ENCODE measurements at regions not wholly inside any gene's neighbourhood (a gene's known extent, or its start where the extent isn't known, plus 50 kb on each side); places are given as distances from the start of the nearest gene placed in this dataset.

DNA sequence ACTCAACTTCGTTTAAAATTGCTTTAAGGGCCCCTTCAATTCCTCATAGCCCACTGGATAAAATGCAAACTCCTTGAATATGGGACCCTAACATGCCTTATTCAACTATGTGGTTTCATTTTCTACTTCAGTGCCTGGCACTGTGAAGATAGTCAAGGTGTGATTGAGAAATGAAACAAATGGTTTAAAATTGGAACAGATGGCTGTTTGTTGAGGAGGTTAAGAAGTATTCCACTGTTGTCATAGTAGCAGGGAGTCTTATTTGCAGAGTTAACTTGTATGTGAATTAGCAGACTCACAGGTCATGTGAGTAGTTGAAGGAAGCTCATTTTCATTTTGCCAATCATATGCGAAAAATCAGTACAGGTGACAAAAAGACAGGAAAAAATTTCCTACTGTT lies 593.3 kb downstream of the KCTD8 start:
- no peak for DNase-seq (ENCODE audit: insufficient read length, low spot score)
- FAIRE-seq = no peak
- TF ChIP-seq CTCF (IDR thresholded peaks at IDR 0.05; ENCODE audit: insufficient read depth, missing control alignments) = no peak

GRCh38 chr4:43864616-43865146 lies 583.9 kb downstream of the KCTD8 start:
- DNase-seq (ENCODE audit: insufficient read length, low spot score) = no peak
- TF ChIP-seq CTCF (IDR thresholded peaks at IDR 0.05; ENCODE audit: insufficient read depth, missing control alignments) = no peak
- FAIRE-seq = no peak

DNA sequence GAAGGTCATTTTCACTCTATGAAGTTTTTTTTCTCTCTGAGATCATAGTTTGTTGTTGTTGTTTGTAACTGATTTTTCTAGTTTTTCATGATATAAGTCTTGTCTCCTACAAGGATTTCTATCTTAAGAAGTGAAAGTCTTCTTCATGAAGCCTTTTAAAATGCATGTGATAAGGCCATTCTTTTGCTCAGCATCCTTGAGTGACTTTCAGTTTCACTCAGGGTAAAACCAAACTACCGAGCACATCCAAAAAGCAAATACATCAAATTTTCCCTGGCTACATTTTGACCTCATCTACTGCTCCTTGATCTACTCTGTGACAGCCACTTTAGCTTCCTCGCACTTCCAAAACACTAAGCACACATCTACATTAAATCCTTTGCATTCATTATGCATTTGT lies 580.7 kb downstream of the KCTD8 start:
- FAIRE-seq (no peak), DNase-seq (ENCODE audit: insufficient read length, low spot score) (no peak)
- no peak for TF ChIP-seq CTCF (IDR thresholded peaks at IDR 0.05; ENCODE audit: insufficient read depth, missing control alignments)

DNA sequence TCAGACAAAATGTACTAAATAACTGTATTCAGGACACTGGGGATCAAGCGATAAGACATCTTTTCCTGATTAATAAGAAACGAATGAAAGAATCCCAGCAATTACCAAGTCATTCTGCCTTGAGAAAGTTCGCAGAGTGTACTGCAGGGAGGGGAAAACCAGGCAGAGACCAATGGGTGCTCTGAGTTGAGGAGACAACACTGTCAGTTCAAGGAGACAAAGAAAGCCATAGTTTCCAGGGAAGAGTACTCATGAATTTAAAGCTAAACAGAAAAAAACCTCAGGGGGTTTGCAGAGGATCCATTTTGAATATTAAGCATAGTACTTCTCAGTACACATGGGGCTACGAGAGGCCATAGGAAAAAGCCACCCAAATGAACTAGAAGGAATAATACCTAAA lies 573.0 kb downstream of the KCTD8 start:
- FAIRE-seq (no peak), DNase-seq (ENCODE audit: insufficient read length, low spot score) (no peak)
- no peak for TF ChIP-seq CTCF (IDR thresholded peaks at IDR 0.05; ENCODE audit: insufficient read depth, missing control alignments)

DNA sequence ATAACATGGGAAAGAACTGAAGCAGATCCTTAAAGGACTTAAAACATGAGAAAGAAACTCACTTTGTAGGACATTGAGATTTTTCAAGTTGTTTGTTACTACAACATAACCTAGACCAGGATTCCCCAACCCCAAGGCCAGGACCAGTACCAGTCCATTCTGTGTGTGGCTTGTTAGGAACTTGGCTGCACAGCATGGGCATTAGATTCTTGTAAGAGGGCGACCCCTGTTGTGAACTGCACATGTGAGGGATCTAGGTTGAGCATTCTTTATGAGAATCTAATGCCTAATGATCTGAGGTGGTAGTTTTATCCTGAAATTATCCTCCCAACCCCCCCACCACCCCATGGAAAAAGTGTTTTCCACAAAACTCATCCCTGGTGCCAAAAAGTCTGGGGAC lies 566.1 kb downstream of the KCTD8 start:
- DNase-seq (ENCODE audit: insufficient read length, low spot score) (no peak), FAIRE-seq (no peak)
- no peak for TF ChIP-seq CTCF (IDR thresholded peaks at IDR 0.05; ENCODE audit: insufficient read depth, missing control alignments)

DNA sequence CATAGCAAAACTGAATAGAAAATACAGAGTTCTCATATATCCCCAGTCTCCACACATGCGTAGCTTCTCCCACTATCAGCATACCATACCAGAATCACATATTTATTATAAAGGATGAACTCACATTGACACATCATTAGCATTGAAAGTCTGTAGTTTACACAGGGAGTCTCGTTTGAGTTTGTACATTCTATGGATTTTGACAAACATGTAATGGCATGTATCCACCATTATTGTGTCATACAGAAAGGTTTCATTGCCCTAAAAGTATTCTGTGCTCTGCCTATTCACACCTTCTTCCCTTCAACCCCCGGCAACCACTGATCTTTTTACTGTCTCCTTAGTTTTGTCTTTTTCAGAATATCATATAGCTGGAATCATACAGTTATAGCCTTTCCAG lies 562.4 kb downstream of the KCTD8 start:
- TF ChIP-seq CTCF (IDR thresholded peaks at IDR 0.05; ENCODE audit: insufficient read depth, missing control alignments) = no peak
- FAIRE-seq (no peak), DNase-seq (ENCODE audit: insufficient read length, low spot score) (no peak)

DNA sequence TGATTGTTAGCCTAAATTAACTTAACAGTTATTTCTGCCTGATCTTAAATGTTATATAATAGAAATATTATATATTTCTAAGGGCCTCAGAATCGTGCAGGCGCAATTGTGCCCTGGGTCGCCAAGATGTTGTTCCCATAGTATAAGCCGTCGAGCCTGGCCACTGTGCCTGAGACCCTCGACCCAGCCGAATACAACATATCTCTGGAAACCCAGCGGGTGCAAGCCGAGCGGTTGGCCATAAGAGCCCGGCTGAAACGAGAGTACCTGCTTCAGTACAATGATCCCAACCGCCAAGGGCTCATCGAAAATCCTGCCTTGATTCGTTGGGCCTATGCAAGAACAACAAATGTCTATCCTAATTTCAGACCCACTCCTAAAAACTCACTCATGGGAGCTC lies 549.8 kb downstream of the KCTD8 start:
- no peak for TF ChIP-seq CTCF (IDR thresholded peaks at IDR 0.05; ENCODE audit: insufficient read depth, missing control alignments)
- FAIRE-seq (no peak), DNase-seq (ENCODE audit: insufficient read length, low spot score) (no peak)
